IMR-90 (cell line): ENCODE measurements at regions not wholly inside any gene's neighbourhood (a gene's known extent, or its start where the extent isn't known, plus 50 kb on each side); places are given as distances from the start of the nearest gene placed in this dataset.

ENCODE experiments used
- CTCF ChIP-seq: conservative IDR thresholded peaks from 2 replicates; pipeline ENCODE4 v1.5.1; 2012; ENCODE audit warnings: mild to moderate bottlenecking, low read depth, low read length, improper control_type of control experiment
- POLR2A ChIP-seq: IDR thresholded peaks from 2 replicates; pipeline ENCODE4 v1.6.1; 2012; ENCODE audit warnings: mild to moderate bottlenecking, low read depth, low read length
- RCOR1 ChIP-seq: IDR thresholded peaks from 2 replicates; pipeline ENCODE4 v1.6.1; 2012; ENCODE audit warnings: mild to moderate bottlenecking, low read length, improper control_type of control experiment; ENCODE audit not compliant: insufficient replicate concordance

GRCh38 chr20:40568200-40568599 lies 120.8 kb downstream of the MAFB start:
- TF ChIP-seq CTCF (no peak), RCOR1 (no peak), POLR2A (no peak)
